Fibroblast of lung (primary cell): ENCODE measurements at regions not wholly inside any gene's neighbourhood (a gene's known extent, or its start where the extent isn't known, plus 50 kb on each side); places are given as distances from the start of the nearest gene placed in this dataset.
"Not testable (repeated sequence)": the region's sequence is repeated elsewhere in the genome, so short reads cannot be mapped to it uniquely, and the experiment has no call there.

Experiments
- CTCF ChIP-seq, 2 donors: IDR thresholded peaks in 1 of 2; conservative IDR thresholded peaks in 1 of 2; 1 replicate in 1 of 2; 2 replicates in 1 of 2; pipeline ENCODE4 v1.5.1; 2011 to 2012; ENCODE audit warnings: low read length in 2 of 2, control low read depth in 1 of 2, inconsistent platforms in 1 of 2, low read depth in 1 of 2, mild to moderate bottlenecking in 1 of 2
- EZH2 ChIP-seq: IDR thresholded peaks from 2 replicates; pipeline ENCODE4 v1.5.1; 2012; ENCODE audit warnings: low read length, control low read depth, mild to moderate bottlenecking; ENCODE audit errors: missing control alignments

- not testable (repeated sequence) for TF ChIP-seq CTCF (conservative IDR thresholded peaks at IDR 0.05 in 1 of 2, IDR thresholded peaks at IDR 0.05 in 1 of 2; ENCODE audit: low read depth in 1 of 2, low read length in 2 of 2); EZH2
Measured at GRCh38 chr4:118556576-118556975, 128.6 kb upstream of the METTL14 start.
